ENCODE measurements at regions not wholly inside any gene's neighbourhood (a gene's known extent, or its start where the extent isn't known, plus 50 kb on each side); places are given as distances from the start of the nearest gene placed in this dataset.

DNA sequence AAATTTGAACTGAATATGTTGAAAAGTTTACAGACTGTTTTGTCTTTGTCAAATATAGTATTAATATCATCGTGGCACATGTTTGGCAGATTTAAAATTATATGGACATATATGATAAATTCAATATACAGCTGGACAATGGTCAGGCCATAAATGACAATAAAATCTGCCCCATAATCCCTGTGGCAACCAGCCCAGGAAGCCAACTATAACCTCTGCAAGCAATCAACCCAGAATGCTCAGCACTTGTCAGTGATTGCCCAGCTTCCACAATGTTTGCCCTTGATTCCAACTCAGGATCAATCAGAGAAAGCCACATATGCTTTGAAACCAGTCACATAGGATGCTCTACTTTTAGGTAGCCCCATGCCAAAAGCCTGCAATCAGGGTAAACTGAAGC is 671.9 kb downstream of the SUCLG1 start:
- ATAC-seq (ENCODE audit: low FRiP score in 2 of 2): no peak
- no peak for TF ChIP-seq POLR2A (IDR thresholded peaks at IDR 0.05)
- TF ChIP-seq, protein P1, sequence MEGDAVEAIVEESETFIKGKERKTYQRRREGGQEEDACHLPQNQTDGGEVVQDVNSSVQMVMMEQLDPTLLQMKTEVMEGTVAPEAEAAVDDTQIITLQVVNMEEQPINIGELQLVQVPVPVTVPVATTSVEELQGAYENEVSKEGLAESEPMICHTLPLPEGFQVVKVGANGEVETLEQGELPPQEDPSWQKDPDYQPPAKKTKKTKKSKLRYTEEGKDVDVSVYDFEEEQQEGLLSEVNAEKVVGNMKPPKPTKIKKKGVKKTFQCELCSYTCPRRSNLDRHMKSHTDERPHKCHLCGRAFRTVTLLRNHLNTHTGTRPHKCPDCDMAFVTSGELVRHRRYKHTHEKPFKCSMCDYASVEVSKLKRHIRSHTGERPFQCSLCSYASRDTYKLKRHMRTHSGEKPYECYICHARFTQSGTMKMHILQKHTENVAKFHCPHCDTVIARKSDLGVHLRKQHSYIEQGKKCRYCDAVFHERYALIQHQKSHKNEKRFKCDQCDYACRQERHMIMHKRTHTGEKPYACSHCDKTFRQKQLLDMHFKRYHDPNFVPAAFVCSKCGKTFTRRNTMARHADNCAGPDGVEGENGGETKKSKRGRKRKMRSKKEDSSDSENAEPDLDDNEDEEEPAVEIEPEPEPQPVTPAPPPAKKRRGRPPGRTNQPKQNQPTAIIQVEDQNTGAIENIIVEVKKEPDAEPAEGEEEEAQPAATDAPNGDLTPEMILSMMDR (IDR thresholded peaks at IDR 0.05): no peak

DNA sequence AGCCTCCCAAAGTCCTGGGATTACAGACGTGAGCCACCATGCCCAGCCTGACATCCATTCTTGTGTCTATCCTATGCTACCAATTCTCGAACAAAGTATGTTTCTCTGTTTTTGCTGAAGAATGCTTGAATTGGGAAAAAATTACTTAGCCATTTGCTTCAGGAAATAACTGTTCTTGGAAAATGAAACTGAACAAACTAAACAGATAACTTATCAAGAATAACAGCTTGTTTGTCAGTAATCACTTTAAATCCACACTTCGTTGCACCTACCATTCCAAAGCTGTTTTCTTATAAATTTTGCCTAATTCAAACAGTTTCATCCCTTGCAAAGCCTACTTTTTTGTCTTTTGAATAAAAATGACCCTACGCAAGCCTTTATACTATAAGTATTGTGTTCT is 672.9 kb downstream of the SUCLG1 start:
- no peaks in the 10 kb centered on the region for H3K9me3 ChIP-seq
- H3K4me1 ChIP-seq: no peaks in the 10 kb centered on the region
- no peak overlapping the region for H3K4me3 ChIP-seq
- DNase-seq (no peak), ATAC-seq (ENCODE audit: low FRiP score in 2 of 2) (no peak)
- TF ChIP-seq POLR2A (IDR thresholded peaks at IDR 0.05): no peak
- TF ChIP-seq, protein P1 (IDR thresholded peaks at IDR 0.05): no peak
- no peak for TF ChIP-seq POLR2AphosphoS5 (IDR thresholded peaks at IDR 0.05)
- TF ChIP-seq EP300 (IDR thresholded peaks at IDR 0.05): no peak
- no peak overlapping the region for H3K27ac ChIP-seq
- WGBS, 2 donors: 77 to 79% methylated on average over 4 of the region's 4 CpGs
- H3K36me3 ChIP-seq: no peaks in the 10 kb centered on the region
- no peaks in the 10 kb centered on the region for H3K27me3 ChIP-seq

More for the DNA sequence above, 671.9 kb downstream of the SUCLG1 start:
- H3K36me3 ChIP-seq: no peaks in the 10 kb centered on the region
- no peaks in the 10 kb centered on the region for H3K4me1 ChIP-seq
- no peak overlapping the region for H3K27ac ChIP-seq
- WGBS, 2 donors: 83 to 92% methylated on average over 1 of the region's 1 CpG
- no peak overlapping the region for H3K4me3 ChIP-seq
- H3K9me3 ChIP-seq: no peaks in the 10 kb centered on the region
- DNase-seq: no peak
- H3K27me3 ChIP-seq: no peaks in the 10 kb centered on the region

DNA sequence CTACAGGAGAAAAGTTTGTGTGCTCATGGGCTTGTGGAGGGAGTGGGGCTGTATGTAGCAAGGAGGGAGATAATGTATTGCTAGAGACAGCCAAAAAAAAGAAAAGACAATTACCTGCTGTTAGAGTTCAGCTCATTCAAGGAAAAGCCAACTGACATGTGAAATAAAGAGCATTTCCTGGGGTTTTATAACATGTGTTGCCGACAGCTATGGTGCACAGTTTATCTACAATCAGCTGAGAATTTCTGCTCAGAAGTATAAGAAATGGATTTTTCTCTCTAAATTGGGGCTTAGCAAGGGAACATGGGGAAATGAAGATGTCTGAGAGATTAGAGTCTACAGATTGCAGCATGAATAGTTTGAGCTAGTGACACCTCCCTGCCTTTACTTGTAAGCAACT is 674.1 kb downstream of the SUCLG1 start:
- Histone ChIP-seq H3K4me1 (no peaks in the 10 kb centered on the region), H3K27me3 (no peaks in the 10 kb centered on the region), H3K36me3 (no peaks in the 10 kb centered on the region), H3K27ac (no peak overlapping the region), H3K9me3 (no peaks in the 10 kb centered on the region), H3K4me3 (no peak overlapping the region)
- no peak for ATAC-seq (ENCODE audit: low FRiP score in 2 of 2)
- 36 to 37% methylated on average over 1 of the region's 1 CpG for WGBS, 2 donors
- no peak for DNase-seq
- TF ChIP-seq EP300 (IDR thresholded peaks at IDR 0.05) (no peak), POLR2AphosphoS5 (IDR thresholded peaks at IDR 0.05) (no peak), POLR2A (IDR thresholded peaks at IDR 0.05) (no peak)
- TF ChIP-seq, protein P1 (IDR thresholded peaks at IDR 0.05): no peak

DNA sequence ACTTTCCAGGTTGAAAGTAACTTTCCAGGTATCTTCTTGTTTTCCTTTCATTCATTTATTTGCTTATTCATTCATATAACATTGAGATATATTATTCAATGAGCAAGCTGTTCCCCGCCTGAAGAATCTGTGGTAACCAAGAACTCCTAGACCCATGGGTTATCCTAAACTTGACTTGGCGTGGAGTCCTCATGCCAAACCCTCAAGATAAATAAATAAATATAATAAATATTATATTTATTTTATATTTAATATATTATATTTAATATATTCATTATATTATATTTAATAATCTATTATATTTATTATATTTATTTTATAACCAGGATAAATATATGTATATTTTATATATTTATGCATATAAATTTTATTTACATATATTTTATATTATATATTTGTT is 674.8 kb downstream of the SUCLG1 start:
- DNase-seq (no peak), ATAC-seq (ENCODE audit: low FRiP score in 2 of 2) (no peak)
- no peaks in the 10 kb centered on the region for H3K27me3 ChIP-seq
- 91 to 92% methylated on average over 2 of the region's 2 CpGs for WGBS, 2 donors
- no peak overlapping the region for H3K27ac ChIP-seq
- no peaks in the 10 kb centered on the region for H3K9me3 ChIP-seq
- H3K4me1 ChIP-seq: no peaks in the 10 kb centered on the region
- no peaks in the 10 kb centered on the region for H3K36me3 ChIP-seq
- H3K4me3 ChIP-seq: no peak overlapping the region
- TF ChIP-seq POLR2A (IDR thresholded peaks at IDR 0.05): no peak
- TF ChIP-seq EP300 (IDR thresholded peaks at IDR 0.05): no peak
- TF ChIP-seq, protein P1 (IDR thresholded peaks at IDR 0.05): no peak
- no peak for TF ChIP-seq POLR2AphosphoS5 (IDR thresholded peaks at IDR 0.05)

DNA sequence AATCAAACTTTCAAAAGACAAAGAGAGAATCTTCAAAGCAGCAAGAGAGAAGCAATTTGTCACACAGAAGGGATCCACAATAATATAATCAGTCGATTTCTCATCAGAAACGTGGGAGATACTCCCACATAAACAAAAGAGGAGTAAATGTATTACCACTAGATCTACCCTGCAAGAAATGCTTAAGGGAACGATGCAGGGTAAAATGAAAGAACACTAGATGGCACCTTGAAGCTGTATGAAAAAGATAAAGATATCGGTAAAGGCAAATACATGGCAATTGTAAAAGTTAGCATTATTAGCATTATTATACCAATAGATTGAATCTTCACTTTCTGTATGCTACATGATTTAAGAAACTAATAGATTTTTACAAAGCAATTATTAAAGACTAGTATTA is 677.0 kb downstream of the SUCLG1 start:
- Histone ChIP-seq H3K4me3 (no peak overlapping the region), H3K27ac (no peak overlapping the region), H3K9me3 (no peaks in the 10 kb centered on the region), H3K27me3 (no peaks in the 10 kb centered on the region), H3K4me1 (no peaks in the 10 kb centered on the region), H3K36me3 (no peaks in the 10 kb centered on the region)
- TF ChIP-seq POLR2AphosphoS5 (IDR thresholded peaks at IDR 0.05) (no peak), POLR2A (IDR thresholded peaks at IDR 0.05) (no peak), EP300 (IDR thresholded peaks at IDR 0.05) (no peak)
- TF ChIP-seq, protein P1 (IDR thresholded peaks at IDR 0.05): no peak
- ATAC-seq (ENCODE audit: low FRiP score in 2 of 2) (no peak), DNase-seq (no peak)
- 73 to 75% methylated on average over 4 of the region's 4 CpGs for WGBS, 2 donors

Measured in upper lobe of left lung (tissue), 6 donors.